H1 (cell line): ENCODE measurements at regions not wholly inside any gene's neighbourhood (a gene's known extent, or its start where the extent isn't known, plus 50 kb on each side); places are given as distances from the start of the nearest gene placed in this dataset.

Experiments
- CTCF ChIA-PET: fragments of 300-600 bp; sonication (Branson Sonifier 250); formaldehyde crosslinking; loops from one replicate; lab custom pipeline; 2021; ENCODE audit not compliant: partially characterized antibody; lab: Charles Lee
- POLR2A ChIA-PET: fragments of 300-600 bp; sonication (Branson Sonifier 250); formaldehyde crosslinking; loops from one replicate; lab custom pipeline; 2021; ENCODE audit warnings: inconsistent platforms; ENCODE audit not compliant: partially characterized antibody; lab: Charles Lee
- DNase-seq, 2 experiments: peaks; one replicate each; pipeline versions ENCODE4 v3.0.0 to v3.0.0-alpha.2; 2010 to 2022; ENCODE audit warnings: low spot score in 2 of 2, low read depth in 1 of 2, mixed read lengths in 1 of 2
- FAIRE-seq: peaks from 2 replicates; lab custom pipeline; 2011; peaks lifted over from hg19 to GRCh38; lab: Jason Lieb, UNC
- H2AFZ ChIP-seq: 2 replicates; pipeline ENCODE4 v1.8.1; 2012; ENCODE audit warnings: low read length, inconsistent platforms
- H2AK5ac ChIP-seq: 2 replicates; pipeline ENCODE4 v1.6.1; 2013; ENCODE audit warnings: low read depth, low read length
- H2BK120ac ChIP-seq: replicated peaks from 2 replicates; pipeline ENCODE3; 2013; ENCODE audit warnings: low read depth, low read length, inconsistent platforms
- H2BK12ac ChIP-seq: 2 replicates; pipeline ENCODE4 v1.6.1; 2013; ENCODE audit warnings: low read depth, low read length
- H2BK15ac ChIP-seq: 2 replicates; pipeline ENCODE4 v1.6.1; 2013; ENCODE audit warnings: low read length
- H2BK20ac ChIP-seq: 2 replicates; pipeline ENCODE4 v1.6.1; 2013; ENCODE audit warnings: low read length
- H2BK5ac ChIP-seq: 2 replicates; pipeline ENCODE4 v1.6.1; 2013; ENCODE audit warnings: low read depth, low read length
- H3K14ac ChIP-seq: 2 replicates; pipeline ENCODE4 v1.6.1; 2013; ENCODE audit warnings: inconsistent platforms; ENCODE audit not compliant: insufficient read length
- H3K18ac ChIP-seq: 2 replicates; pipeline ENCODE4 v1.6.1; 2013; ENCODE audit warnings: low read length; ENCODE audit errors: extremely low read depth
- H3K23ac ChIP-seq: 2 replicates; pipeline ENCODE4 v1.6.1; 2013; ENCODE audit warnings: inconsistent platforms; ENCODE audit not compliant: insufficient read length
- H3K23me2 ChIP-seq: 2 replicates; pipeline ENCODE4 v1.6.1; 2013; ENCODE audit warnings: low read depth, low read length
- H3K27ac ChIP-seq: 2 replicates; pipeline ENCODE4 v1.6.1; 2011; ENCODE audit warnings: low read depth, low read length, inconsistent platforms
- H3K27me3 ChIP-seq, 4 experiments: replicated peaks in 1 of 4; 1 replicate in 1 of 4; 2 replicates in 3 of 4; pipeline versions ENCODE4 v1.6.1 to v1.8.1; 2011 to 2013; ENCODE audit warnings: low read length in 3 of 4, mild to moderate bottlenecking in 3 of 4, inconsistent platforms in 2 of 4, mixed read lengths in 2 of 4, moderate library complexity in 1 of 4; ENCODE audit not compliant: control insufficient read depth in 3 of 4, insufficient read depth in 3 of 4; ENCODE audit errors: extremely low read depth in 1 of 4
- H3K36me3 ChIP-seq, 4 experiments: 2 replicates each; pipeline versions ENCODE4 v1.6.1 to v1.8.1; 2011 to 2013; ENCODE audit warnings: mild to moderate bottlenecking in 4 of 4, low read length in 3 of 4, moderate library complexity in 2 of 4, control low read depth in 1 of 4, inconsistent platforms in 1 of 4; ENCODE audit not compliant: insufficient read depth in 4 of 4, control insufficient read depth in 2 of 4
- H3K4ac ChIP-seq: replicated peaks from 2 replicates; pipeline ENCODE3; 2013; ENCODE audit warnings: low read length, low read depth, mixed read lengths, inconsistent platforms; ENCODE audit not compliant: insufficient read length
- H3K4me1 ChIP-seq, 4 experiments: replicated peaks in 1 of 4; 1 replicate in 1 of 4; 2 replicates in 3 of 4; pipeline versions ENCODE4 v1.6.1 to v1.8.1; 2011 to 2013; ENCODE audit warnings: low read length in 3 of 4, inconsistent platforms in 2 of 4, mixed read lengths in 1 of 4; ENCODE audit not compliant: insufficient read depth in 4 of 4, control insufficient read depth in 3 of 4
- H3K4me2 ChIP-seq, 2 experiments: 2 replicates each; pipeline versions ENCODE4 v1.6.1 to v1.8.1; 2011 to 2013; ENCODE audit warnings: low read depth in 2 of 2, low read length in 2 of 2, control low read depth in 1 of 2, inconsistent platforms in 1 of 2, mild to moderate bottlenecking in 1 of 2; ENCODE audit not compliant: insufficient read depth in 1 of 2
- H3K4me3 ChIP-seq, 4 experiments: fragments of 200-600, 300-600 bp in 1 of 4; sonication (generic), shearing (Covaris generic), sonication (Bioruptor Twin) in 1 of 4; 2 replicates each; pipeline versions ENCODE4 v1.5.1 to v1.8.1; 2011 to 2016; ENCODE audit warnings: low read length in 4 of 4, low read depth in 3 of 4, control low read depth in 2 of 4, inconsistent platforms in 2 of 4, mild to moderate bottlenecking in 2 of 4, mixed read lengths in 1 of 4, moderate library complexity in 1 of 4; ENCODE audit not compliant: insufficient read depth in 2 of 4; ENCODE audit errors: extremely low read depth in 1 of 4
- H3K56ac ChIP-seq: replicated peaks from 2 replicates; pipeline ENCODE3; 2013; ENCODE audit warnings: low read depth, mild to moderate bottlenecking, mixed read lengths, low read length, inconsistent platforms; ENCODE audit not compliant: insufficient read length
- H3K79me1 ChIP-seq: 2 replicates; pipeline ENCODE4 v1.6.1; 2013; ENCODE audit warnings: low read depth, low read length, control low read depth
- H3K79me2 ChIP-seq, 2 experiments: 2 replicates each; pipeline versions ENCODE4 v1.6.1 to v1.8.1; 2012 to 2013; ENCODE audit warnings: low read length in 2 of 2, mild to moderate bottlenecking in 2 of 2, inconsistent platforms in 1 of 2; ENCODE audit not compliant: insufficient read depth in 2 of 2, control insufficient read depth in 1 of 2
- H3K9ac ChIP-seq, 4 experiments: replicated peaks in 1 of 4; 1 replicate in 1 of 4; 2 replicates in 3 of 4; pipeline versions ENCODE4 v1.6.1 to v1.8.1; 2011 to 2013; ENCODE audit warnings: low read depth in 3 of 4, low read length in 3 of 4, control low read depth in 2 of 4, mild to moderate bottlenecking in 2 of 4, moderate library complexity in 2 of 4, inconsistent platforms in 1 of 4; ENCODE audit errors: extremely low read depth in 1 of 4
- H3K9me3 ChIP-seq, 2 experiments: 2 replicates each; pipeline versions ENCODE4 v1.6.1 to v1.8.1; 2012 to 2013; ENCODE audit warnings: mild to moderate bottlenecking in 2 of 2, moderate library complexity in 2 of 2, control low read depth in 1 of 2, inconsistent platforms in 1 of 2, low read depth in 1 of 2, low read length in 1 of 2, mixed read lengths in 1 of 2; ENCODE audit not compliant: insufficient read depth in 2 of 2
- H4K20me1 ChIP-seq, 2 experiments: replicated peaks in 1 of 2; 2 replicates each; pipeline versions ENCODE3 to v1.8.1; 2011 to 2013; ENCODE audit warnings: inconsistent platforms in 2 of 2, low read length in 2 of 2, mild to moderate bottlenecking in 1 of 2; ENCODE audit not compliant: insufficient read depth in 2 of 2, control insufficient read depth in 1 of 2
- H4K5ac ChIP-seq: 2 replicates; pipeline ENCODE4 v1.6.1; 2013; ENCODE audit warnings: low read length, low read depth, mixed read lengths, inconsistent platforms; ENCODE audit not compliant: insufficient read length
- H4K8ac ChIP-seq: 2 replicates; pipeline ENCODE4 v1.8.0; 2013; ENCODE audit warnings: mild to moderate bottlenecking, moderate library complexity, low read length, inconsistent platforms; ENCODE audit not compliant: insufficient read depth; ENCODE audit errors: extremely low read depth
- H4K91ac ChIP-seq: replicated peaks from 2 replicates; pipeline ENCODE3; 2013; ENCODE audit warnings: low read length, mixed read lengths, inconsistent platforms; ENCODE audit not compliant: insufficient read length
- GABPA ChIP-seq: IDR thresholded peaks from 2 replicates; pipeline ENCODE4 v1.6.1; 2011; ENCODE audit warnings: mild to moderate bottlenecking, low read length, moderate library complexity, borderline replicate concordance; ENCODE audit not compliant: insufficient read depth
- POLR2AphosphoS5 ChIP-seq: IDR thresholded peaks from 2 replicates; pipeline ENCODE4 v1.6.1; 2011; ENCODE audit warnings: low read depth, low read length
- ZNF274 ChIP-seq: IDR thresholded peaks from 2 replicates; pipeline ENCODE4 v1.7.0; 2012; ENCODE audit warnings: low read length, borderline replicate concordance; ENCODE audit errors: extremely low read depth
- WGBS, 2 experiments: shearing (Covaris generic) in 1 of 2; methylation state at CpG; one replicate each; pipeline versions ENCODE4 v1.1.6 to v1.1.7; 2013 to 2015; ENCODE audit warnings: low lambda C conversion rate in 2 of 2, mixed read lengths in 2 of 2, inconsistent platforms in 1 of 2, low coverage in 1 of 2, missing lambda C conversion rate in 1 of 2; ENCODE audit not compliant: insufficient replicate concordance in 2 of 2, insufficient coverage in 1 of 2, insufficient read length in 1 of 2; ENCODE audit errors: extremely low coverage in 1 of 2, missing lambda C conversion rate in 1 of 2; 5-methylcytosine and 5-hydroxymethylcytosine counted together
- TF ChIP-seq, protein P1 (sequence below): IDR thresholded peaks from 2 replicates; pipeline ENCODE4 v1.6.1; 2012; ENCODE audit warnings: inconsistent platforms

- H3K79me2 ChIP-seq: no peaks in the 10 kb centered on the region
- H3K23me2 ChIP-seq: no peaks in the 10 kb centered on the region
- no peaks in the 10 kb centered on the region for H4K20me1 ChIP-seq
- no peak overlapping the region for H2BK20ac ChIP-seq
- H3K14ac ChIP-seq: no peak overlapping the region
- ChIA-PET CTCF (interaction anchor here (1.4 kb wide), 1 partner anchor 10 kb away, joined by 4 read pairs; no protein-coding TSS in a partner anchor), POLR2A (no interaction called here)
- no peak overlapping the region for H4K91ac ChIP-seq
- TF ChIP-seq POLR2AphosphoS5 (no peak), GABPA (no peak), ZNF274 (no peak)
- TF ChIP-seq, protein P1, sequence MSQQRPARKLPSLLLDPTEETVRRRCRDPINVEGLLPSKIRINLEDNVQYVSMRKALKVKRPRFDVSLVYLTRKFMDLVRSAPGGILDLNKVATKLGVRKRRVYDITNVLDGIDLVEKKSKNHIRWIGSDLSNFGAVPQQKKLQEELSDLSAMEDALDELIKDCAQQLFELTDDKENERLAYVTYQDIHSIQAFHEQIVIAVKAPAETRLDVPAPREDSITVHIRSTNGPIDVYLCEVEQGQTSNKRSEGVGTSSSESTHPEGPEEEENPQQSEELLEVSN: no peak
- H2BK120ac ChIP-seq: no peak overlapping the region
- no peak overlapping the region for H4K8ac ChIP-seq
- no peaks in the 10 kb centered on the region for H3K36me3 ChIP-seq
- FAIRE-seq (no peak), DNase-seq (no peak)
- no peak overlapping the region for H2AFZ ChIP-seq
- no peak overlapping the region for H2AK5ac ChIP-seq
- no peak overlapping the region for H3K4me3 ChIP-seq
- no peak overlapping the region for H3K23ac ChIP-seq
- no peaks in the 10 kb centered on the region for H3K79me1 ChIP-seq
- no peak overlapping the region for H3K18ac ChIP-seq
- H3K4me1 ChIP-seq: no peaks in the 10 kb centered on the region
- 93% methylated on average over 2 of the region's 2 CpGs; no CpG with 5 or more reads in 1 of the 2 experiments for WGBS, 2 experiments
- no peak overlapping the region for H3K27ac ChIP-seq
- H2BK15ac ChIP-seq: no peak overlapping the region
- no peak overlapping the region for H3K9ac ChIP-seq
- no peak overlapping the region for H4K5ac ChIP-seq
- peaks cover 3 to 9% of the 10 kb centered on the region in 2 experiments; a peak in 2 of 4 replicates for H3K9me3 ChIP-seq
- no peak overlapping the region for H2BK12ac ChIP-seq
- peaks cover 0 to 1% (median 0%) of the 10 kb centered on the region in 4 experiments; a peak in 1 of 7 replicates for H3K27me3 ChIP-seq
- no peak overlapping the region for H3K56ac ChIP-seq
- H3K4me2 ChIP-seq: no peak overlapping the region
- no peak overlapping the region for H2BK5ac ChIP-seq
- H3K4ac ChIP-seq: no peak overlapping the region
These were observed 143.7 kb upstream of the NPVF start for GRCh38 chr7:25371972-25372371.
